HG03469 (cell line): ENCODE measurements at regions not wholly inside any gene's neighbourhood (a gene's known extent, or its start where the extent isn't known, plus 50 kb on each side); places are given as distances from the start of the nearest gene placed in this dataset.
"Not testable (repeated sequence)": the region's sequence is repeated elsewhere in the genome, so short reads cannot be mapped to it uniquely, and the experiment has no call there.

Source experiments
- ATAC-seq: cut with Tn5 transposase; IDR thresholded peaks from one replicate; pipeline ENCODE4 v1.9.1; 2021; ENCODE audit warnings: mild to moderate bottlenecking, moderate library complexity, moderate number of reproducible peaks; ENCODE audit not compliant: unreplicated experiment

DNA sequence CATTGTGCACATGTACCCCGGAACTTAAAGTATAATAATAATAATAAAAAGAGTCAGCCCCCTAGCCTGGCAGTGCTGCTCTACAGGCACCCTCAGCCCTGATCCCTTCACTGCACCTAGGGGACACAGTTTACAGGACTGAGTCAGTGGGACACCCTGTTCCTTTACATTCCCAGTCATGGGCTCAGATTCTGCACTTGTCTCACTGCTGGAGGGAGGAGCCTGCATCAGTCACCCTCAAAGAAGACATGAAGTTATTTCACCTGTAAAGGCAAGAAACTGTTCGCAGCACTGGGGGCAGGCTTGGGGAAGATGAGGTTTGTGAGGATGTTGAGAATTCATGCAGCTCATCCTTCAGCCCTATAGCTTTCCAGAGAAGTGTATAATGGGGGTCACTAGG lies 50.7 kb upstream of the VPREB1 start:
- ATAC-seq, result no peak

DNA sequence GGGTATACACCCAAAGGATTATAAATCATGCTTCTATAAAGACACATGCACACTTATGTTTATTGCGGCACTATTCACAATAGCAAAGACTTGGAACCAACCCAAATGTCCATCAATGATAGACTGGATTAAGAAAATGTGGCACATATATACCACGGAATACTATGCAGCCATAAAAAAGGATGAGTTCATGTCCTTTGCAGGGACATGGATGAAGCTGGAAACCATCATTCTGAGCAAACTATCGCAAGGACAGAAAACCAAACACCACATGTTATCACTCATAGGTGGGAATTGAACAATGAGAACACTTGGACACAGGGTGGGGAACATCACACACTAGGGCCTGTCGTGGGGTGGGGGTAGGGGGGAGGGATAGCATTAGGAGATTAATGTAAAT lies 51.1 kb upstream of the VPREB1 start:
- ATAC-seq, result not testable (repeated sequence)

DNA sequence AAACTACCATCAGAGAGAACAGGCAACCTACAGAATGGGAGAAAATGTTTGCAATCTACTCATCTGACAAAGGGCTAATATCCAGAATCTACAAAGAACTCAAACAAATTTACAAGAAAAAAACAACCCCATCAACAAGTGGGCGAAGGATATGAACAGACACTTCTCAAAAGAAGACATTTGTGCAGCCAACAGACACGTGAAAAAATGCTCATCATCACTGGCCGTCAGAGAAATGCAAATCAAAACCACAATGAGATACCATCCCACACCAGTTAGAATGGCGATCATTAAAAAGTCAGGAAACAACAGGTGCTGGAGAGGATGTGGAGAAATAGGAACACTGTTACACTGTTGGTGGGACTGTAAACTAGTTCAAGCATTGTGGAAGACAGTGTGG lies 51.6 kb upstream of the VPREB1 start:
- ATAC-seq, result not testable (repeated sequence)

DNA sequence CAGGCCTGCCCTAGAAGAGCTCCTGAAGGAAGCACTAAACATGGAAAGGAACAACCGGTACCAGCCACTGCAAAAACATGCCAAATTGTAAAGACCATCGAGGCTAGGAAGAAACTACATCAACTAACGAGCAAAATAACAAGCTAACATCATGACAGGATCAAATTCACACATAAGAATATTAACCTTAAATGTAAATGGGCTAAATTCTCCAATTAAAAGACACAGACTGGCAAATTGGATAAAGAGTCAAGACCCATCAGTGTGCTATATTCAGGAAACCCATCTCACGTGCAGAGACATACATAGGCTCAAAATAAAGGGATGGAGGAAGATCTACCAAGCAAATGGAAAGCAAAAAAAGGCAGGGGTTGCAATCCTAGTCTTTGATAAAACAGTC lies 54.8 kb upstream of the VPREB1 start:
- not testable (repeated sequence) for ATAC-seq

DNA sequence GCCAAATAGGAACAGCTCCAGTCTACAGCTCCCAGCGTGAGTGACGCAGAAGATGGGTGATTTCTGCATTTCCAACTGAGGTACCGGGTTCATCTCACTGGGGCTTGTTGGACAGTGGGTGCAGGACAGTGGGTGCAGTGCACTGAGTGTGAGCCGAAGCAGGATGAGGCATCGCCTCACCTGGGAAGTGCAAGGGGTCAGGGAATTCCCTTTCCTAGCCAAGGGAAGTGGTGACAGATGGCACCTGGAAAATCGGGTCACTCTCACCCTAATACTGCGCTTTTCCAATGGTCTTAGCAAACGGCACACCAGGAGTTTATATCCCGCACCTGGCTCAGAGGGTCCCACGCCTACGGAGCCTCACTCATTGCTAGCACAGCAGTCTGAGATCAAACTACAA lies 56.7 kb upstream of the VPREB1 start:
- not testable (repeated sequence) for ATAC-seq

DNA sequence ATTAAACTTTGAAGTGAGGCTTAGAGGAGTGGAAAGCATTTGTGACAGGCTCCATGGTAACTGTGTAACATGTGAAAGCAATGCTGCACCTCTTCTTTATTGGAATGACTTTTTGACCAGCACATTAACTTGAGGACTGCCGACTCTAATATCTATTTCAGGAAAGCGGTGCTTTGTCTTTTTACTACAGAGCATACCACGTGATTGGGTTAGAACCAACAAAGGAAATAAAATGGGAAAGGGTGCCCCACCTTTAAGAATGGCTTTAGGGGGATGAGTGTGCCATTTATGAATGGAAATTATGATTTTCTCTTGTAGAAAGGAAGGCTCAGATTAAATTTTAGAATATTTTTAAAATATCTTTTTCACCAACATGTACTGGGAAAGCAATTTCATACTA lies 57.3 kb upstream of the VPREB1 start:
- ATAC-seq, result no peak

DNA sequence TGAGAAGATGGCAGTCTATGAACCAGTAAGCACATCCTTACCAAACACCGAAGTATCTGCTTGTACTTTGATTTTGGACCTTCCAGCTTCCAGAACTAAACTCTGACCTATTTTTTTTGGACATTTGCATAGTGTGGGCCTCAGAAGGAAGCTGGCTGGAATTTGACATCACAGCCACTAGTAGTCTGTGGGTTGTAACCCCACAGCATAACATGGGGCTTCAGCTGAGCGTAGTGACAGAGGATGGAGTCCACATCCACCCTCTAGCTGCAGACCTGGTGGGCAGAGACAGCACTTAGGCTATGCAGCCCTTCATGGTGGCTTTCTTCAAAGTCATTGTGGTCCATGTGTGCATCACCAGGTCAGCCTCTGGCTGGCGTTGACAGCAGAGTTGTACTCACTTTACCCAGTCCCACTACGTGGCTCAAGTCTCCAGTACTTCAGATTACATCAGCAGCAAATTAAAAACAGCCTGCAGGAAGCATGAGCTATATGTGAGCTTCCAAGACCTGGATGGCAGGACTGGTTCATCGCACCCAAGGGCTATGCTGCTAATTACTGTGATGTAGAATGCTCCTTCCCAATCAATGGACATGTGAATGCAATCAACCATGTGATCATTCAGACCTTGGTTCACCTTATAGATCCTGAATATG lies 58.6 kb upstream of the VPREB1 start:
- ATAC-seq, result no peak

DNA sequence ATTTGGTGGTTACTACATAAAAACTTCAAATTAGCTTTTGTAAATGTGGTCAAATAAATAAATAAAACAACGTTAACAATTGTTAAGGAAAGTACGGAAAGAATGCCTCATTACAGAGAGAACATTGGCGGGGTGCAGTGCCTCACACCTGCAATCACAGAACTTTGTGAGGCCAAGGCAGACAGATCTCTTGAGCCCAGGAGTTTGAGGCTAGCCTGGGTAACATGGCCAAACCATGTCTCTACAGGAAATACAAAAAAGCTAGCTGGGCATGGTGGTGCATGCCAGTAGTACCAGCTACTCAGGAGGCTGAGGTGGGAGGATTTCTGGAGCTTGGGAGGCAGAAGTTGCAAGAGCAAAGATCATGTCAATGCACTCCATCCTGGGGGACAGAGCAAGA lies 59.4 kb upstream of the VPREB1 start:
- no peak for ATAC-seq

DNA sequence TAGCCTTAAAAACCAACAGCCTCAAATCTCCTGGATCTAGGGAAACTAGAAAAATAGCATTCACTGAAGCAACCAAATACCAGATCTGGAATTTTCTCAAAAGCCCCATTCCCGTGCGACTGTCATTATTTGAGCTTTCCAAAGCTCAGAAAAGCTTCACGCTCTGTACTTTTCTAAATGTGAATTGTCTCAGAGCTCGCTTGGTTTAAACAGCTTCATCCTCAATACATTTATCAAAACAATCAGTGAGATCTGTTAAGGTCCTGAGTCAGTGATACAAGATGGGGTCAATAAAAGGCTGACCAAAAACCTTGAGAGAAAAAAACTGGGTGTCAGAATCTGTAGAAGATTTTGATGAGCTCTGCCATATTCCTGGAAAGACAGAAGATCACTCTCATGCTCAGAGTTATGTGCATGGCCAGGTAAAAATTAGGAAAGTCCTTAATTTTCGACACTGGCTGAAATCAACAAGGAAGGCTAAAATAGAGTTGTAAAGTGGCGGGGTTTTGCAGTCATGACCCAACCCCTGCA lies 60.2 kb upstream of the VPREB1 start:
- no peak for ATAC-seq

DNA sequence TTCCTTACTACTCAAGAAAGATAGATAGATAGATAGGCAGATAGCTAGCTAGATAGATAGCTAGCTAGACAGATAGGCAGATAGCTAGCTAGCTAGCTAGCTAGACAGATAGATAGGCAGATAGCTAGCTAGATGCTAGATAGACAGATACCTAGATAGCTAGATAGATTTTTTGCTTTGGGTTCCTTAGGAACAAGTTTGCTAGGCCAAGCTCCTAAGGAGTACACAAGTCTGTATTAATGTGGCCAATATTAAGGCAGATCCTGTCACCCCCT lies 61.7 kb upstream of the VPREB1 start:
- no peak for ATAC-seq

DNA sequence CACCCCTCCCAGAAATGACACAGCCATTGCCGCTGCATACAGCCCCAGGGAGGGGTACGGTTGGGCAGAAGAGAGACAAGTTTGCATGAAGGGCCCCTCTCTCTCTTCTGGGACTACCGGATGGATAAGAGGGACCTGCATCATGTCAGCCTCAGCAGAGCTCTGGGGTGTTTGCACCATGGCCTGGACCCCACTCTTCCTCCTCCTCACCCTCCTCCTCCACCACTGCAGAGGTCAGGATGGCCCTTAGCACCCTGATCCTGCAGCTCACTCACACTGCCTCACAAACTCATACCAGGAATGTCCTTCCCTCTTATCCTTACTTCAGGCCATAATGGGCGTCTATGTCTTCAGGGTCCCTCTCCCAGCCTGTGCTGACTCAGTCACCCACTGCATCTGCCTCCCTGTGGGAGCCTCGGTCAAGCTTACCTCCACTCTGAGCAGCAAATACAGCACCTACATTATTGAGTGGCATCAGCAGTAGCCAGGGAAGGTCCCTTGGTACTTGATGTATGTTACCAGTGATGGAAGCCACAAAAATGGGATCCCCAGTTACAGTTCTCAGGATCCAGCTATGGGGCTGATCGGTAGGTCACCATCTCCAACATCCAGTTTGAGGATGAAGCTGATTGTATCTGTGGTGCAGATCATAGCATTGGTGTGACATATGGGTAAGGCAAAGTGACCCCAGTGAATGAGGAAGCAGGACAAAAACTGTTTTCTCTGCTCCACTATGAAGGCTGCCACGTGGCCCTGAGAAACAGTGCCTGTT lies 62.2 kb upstream of the VPREB1 start:
- no peak for ATAC-seq

DNA sequence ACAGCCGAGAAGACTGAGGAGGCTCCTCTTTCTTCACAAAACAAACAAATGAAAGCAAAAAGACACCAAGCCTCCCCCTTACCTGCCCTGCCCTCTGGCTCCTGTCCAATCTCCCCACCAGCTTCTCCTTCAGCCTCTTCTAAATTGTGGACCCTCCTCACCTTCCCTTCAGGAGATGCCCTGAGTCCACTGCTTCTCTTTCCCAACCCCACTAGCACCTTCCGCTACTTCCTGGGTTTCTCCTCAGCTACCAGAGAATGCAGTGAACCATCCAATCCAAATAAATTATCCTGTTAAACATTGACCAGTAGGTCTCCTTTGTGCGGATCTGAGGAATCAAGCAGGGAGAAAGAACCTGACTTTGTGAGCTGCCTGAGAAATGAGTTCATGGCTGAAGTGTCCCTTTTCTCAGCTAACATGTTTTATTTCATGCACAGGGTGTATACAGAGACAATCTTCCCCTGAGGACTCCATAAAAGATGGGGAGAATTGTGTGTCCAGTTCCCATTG lies 63.2 kb upstream of the VPREB1 start:
- ATAC-seq, result no peak

DNA sequence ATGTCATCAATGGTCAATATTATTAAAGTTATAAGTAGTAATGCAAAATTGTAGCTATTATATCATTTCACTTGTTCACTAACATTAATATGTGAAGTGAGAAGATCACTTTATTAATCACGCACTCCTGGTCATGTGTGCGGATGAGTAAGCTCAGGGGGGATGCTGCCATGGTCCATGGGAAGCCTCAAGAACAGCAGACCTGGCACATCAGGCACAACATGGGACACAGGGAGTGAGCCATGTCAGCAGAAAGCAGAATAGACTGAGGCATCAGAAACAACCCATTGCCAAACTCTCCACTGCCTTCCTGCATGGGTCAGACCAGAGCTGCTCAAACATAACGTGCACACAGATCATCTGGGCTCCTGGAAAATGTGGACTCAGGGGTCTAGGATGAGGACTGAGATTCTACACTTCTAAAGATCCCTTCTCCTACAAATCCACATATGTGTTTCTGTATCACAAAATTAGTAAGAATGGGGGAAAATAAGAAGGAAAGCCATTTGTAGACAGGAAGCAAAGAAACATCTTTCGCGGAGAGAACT lies 63.8 kb upstream of the VPREB1 start:
- ATAC-seq, result no peak

DNA sequence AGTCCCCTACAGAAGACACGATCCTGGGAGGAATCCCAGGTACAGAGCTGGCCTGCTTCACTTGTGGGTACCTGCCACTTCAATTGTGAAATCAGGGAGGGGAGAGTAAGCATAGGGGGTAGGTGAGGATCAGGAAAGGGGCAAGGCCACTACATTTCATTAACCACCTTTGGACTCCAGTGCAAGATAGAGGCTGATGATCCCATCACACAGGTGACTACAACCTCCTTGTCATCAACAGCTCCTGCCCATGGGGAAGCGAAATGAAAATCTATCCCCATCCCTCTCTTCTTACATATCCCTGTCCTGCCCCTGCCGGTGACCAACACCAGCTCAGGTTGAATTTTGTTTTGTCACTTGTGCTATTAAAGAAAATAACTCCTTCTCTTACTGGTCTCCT lies 64.7 kb upstream of the VPREB1 start:
- ATAC-seq, result no peak

DNA sequence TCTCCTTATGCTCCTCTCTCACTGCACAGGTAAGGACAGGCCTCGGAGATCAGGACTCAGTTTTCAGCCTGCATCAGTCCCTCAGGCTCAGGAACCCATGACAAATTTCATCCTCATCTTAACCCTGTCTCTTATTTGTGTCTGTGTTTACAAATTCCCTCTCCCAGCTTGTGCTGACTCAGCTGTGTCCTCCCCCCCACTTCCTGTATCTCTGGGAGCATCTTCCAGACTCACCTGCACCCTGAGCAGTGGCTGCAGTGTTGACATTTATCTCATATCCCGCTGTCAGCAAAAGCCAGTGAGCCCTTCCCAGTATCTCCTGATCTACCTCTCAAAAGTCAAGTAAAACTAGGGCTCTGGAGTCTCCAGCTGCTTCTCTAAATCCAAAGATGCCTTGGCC lies 65.6 kb upstream of the VPREB1 start:
- ATAC-seq, result no peak

DNA sequence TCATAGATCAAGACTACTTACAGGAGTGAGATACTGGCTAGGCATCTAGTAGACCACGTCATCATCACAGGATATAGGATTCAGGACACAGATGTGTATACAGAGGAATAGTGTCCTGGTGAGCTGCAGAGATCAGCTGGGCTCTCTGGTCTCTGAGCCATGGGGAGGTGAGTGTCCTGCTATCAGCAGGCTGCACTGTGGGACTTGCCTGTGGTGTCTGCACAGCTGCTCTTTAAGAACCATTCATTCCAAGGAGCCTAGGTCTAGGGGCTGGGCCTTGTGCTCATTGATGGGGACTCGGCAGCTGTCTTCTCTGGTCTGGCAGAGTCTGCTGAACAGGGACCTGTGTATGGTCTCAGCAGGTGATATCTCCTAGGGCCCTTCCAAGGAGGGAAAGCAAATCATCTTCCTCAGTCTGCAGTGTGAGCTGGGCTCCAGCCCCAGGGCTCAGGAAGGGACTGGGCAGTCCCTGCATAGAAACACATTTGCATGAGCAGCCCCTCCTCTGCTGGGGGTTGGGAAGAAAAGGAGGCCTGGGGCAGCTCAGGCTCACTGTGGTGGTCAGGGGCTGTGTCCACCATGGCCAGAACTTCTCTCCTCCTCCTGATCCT lies 66.1 kb upstream of the VPREB1 start:
- no peak for ATAC-seq

DNA sequence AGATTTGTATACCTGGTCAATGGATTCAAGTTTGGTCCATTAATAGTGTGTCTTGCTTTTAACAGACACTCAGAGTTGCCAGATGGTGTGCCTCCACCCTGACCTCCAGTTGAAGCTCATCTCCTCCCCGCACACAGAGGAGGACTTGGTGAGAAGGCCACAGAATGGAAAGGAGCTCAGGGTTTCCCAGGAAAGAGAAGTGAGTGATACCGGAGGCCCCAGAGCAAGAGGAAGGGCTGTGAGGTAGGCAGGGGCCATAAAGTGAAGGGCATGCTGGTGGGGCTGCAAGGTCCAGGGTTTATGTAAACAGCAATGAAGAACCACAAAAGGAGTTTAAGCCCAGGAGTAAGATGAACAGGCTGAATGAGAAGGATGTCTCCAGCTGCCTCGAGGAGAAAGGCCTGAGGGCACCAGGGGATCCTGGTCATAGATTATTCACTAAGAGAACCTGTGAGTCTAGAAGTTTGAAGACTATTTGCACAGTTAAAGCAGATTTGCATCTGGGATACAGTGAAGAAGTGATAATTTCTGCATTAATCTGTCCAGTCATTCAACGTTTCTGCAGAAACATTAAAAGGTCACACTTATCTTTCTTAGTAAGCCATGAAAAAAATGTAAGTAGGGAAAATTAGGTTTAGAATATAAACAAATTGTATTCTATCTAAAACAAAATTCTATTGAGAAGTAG lies 67.5 kb upstream of the VPREB1 start:
- no peak for ATAC-seq

DNA sequence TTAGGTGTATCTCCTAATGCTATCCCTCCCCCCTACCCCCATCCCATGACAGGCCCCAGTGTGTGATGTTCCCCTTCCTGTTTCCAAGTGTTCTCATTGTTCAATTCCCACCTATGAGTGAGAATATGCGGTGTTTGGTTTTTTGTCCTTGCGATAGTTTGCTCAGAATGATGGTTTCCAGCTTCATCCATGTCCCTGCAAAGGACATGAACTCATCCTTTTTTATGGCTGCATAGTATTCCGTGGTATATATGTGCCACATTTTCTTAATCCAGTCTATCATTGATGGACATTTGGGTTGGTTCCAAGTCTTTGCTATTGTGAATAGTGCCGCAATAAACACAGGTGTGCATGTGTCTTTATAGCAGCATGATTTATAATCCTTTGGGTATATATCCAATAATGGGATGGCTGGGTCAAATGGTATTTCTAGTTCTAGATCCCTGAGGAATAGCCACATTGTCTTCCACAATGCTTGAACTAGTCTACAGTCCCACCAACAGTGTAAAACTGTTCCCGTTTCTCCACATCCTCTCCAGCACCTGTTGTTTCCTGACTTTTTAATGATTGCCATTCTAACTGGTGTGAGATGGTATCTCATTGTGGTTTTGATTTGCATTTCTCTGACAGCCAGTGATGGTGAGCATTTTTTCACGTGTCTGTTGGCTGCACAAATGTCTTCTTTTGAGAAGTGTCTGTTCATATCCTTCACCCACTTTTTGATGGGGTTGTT lies 71.5 kb upstream of the VPREB1 start:
- ATAC-seq, result not testable (repeated sequence)

DNA sequence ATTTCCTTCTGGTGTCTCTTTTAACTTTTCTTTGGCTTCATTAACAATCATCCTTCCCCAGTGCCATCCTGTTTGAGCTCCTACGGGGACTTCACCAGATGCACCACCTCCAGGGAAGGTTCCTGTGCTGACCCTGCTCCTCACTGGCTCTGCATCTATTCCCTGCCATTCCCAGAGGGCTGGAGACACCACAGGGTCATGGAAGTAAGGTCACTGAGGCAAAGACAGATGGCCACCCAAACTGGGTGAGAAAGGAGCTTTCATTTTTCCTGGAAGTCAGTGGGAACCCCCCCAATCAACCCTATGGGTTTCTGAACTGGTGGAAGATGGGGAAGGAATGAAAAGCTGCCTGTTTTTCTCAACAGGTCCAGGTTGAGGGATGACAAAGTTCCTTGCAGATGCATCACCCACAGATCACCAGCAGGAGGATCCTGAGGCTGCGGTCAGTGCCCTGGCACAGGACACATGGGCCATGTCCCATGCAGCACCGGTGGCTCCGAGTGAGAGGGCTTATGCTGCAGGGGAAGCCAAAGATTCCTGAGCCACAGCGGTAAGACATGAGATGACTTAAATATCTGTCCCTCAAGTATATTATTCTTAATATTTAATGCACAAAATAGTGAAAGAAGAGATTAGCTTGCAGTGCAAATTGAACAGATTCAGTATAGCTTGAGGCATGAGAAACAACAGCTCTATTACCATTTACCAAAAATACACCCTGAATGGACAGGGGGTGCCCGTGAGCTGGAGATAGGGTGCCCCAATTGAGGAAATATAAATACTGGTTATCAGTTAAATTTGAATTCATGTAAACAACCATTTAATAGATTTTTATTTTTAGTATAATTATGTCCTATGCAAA lies 73.0 kb upstream of the VPREB1 start:
- ATAC-seq, result no peak

DNA sequence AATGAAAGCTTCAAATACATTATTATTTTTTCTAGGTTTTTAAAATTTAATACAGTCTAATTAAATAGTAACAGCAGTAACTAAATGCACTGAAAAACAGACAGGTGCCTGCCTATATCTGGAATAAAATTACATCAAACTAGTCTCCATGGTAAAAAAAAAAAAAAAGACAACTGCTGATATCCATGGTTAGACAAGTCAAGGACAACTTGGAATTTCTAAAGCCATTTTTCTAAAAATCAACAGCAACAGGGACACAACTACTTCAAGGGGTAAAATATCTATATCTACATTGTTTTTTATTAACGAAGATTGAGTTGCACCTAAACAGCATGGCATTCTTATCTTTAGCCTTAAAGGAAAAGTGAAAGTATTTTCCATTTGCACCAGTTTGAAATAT lies 74.7 kb upstream of the VPREB1 start:
- no peak for ATAC-seq
